PC-9 (cell line): ENCODE measurements at regions not wholly inside any gene's neighbourhood (a gene's known extent, or its start where the extent isn't known, plus 50 kb on each side); places are given as distances from the start of the nearest gene placed in this dataset.

Experiments
- CTCF ChIP-seq: fragments of 200-600 bp; sonication (generic); conservative IDR thresholded peaks from 2 replicates; pipeline ENCODE4 v1.6.1; 2017; ENCODE audit warnings: mixed run types, antibody characterized with exemption, mild to moderate bottlenecking, moderate library complexity
- EZH2 ChIP-seq: fragments of 200-600 bp; sonication (generic); IDR thresholded peaks from 2 replicates; pipeline ENCODE4 v1.8.0; 2017; ENCODE audit warnings: antibody characterized with exemption, low read depth

DNA sequence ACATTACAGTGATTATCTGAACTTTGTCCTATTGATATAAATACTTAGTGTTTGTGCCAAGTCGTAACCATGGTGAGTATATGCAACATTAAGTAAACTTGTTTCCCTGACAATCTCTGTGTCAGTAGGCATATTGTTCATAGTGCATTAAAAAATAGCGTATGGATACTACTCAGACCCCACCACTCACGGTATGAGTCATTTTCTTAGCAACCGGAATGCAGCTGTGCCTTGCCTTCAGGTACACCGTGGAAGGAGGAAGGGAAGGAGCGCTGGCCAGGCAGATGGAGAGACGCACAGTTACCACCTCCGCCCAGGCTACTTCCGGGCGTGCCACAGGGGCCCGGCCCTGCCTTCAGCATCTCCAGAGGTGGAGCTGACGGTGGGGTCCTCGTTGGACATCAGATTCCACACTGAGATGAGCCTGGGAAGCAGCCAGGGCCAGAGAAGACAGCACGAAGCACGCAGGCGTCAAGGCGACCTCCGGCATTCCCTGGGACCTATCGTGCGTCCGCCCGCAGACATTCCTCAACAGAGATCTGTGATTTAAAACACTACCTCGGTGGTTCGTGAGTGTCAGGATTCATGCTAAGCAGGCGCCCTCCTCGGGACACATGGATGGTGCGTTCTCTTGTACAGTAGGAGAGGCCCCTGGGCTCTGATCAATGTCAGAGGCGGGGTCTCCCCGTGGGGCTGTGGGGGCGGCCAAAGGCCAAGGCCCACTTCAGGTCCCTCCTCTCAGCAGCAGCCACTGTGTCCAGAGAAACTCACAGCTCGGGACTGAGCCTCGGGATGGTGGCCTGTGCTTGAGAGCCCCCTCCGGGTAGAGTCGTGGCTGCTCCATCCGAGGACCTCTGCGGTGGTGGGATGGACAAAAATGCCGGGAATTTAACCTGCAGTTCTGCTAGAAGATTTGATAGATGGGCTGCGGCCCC, 82.2 kb upstream of the HDAC4 start:
- TF ChIP-seq CTCF (no peak), EZH2 (no peak)
